ENCODE measurements at regions not wholly inside any gene's neighbourhood (a gene's known extent, or its start where the extent isn't known, plus 50 kb on each side); places are given as distances from the start of the nearest gene placed in this dataset.

DNA sequence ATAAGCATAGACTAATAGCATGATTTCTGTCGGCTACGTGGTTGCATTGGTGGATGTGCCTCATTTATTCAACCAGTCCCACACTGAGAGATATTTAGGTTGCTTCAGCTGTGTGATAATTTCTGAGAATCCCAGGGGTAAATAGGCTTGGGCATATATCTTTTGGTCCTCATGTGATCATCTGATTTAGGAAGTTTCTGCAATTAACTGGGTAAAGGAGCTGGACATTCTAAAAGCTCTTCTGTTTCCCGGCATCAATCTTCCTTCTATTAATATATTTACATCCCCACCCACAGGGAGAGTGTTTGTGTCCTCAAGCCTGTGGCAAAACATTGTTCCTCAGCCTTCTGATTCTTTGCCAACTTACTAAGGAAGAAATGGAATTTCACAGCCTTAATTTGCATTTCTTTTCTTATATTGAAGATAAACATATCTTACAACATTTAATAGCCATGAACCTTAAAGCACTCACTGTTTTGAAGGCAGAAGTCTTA lies 431.6 kb downstream of the RFC3 start:
- Histone ChIP-seq H3K4me3 (replicated peaks; ENCODE audit: low read depth, low read length) (no peak overlapping the region), H3K36me3 (ENCODE audit: control insufficient read depth, insufficient read depth, low read length) (no peaks in the 10 kb centered on the region), H3K27me3 (replicated peaks; ENCODE audit: control insufficient read depth, insufficient read depth, low read length) (no peaks in the 10 kb centered on the region)
- DNase-seq (ENCODE audit: extremely low read depth, insufficient read length), result no peak
- TF ChIP-seq, protein P1, sequence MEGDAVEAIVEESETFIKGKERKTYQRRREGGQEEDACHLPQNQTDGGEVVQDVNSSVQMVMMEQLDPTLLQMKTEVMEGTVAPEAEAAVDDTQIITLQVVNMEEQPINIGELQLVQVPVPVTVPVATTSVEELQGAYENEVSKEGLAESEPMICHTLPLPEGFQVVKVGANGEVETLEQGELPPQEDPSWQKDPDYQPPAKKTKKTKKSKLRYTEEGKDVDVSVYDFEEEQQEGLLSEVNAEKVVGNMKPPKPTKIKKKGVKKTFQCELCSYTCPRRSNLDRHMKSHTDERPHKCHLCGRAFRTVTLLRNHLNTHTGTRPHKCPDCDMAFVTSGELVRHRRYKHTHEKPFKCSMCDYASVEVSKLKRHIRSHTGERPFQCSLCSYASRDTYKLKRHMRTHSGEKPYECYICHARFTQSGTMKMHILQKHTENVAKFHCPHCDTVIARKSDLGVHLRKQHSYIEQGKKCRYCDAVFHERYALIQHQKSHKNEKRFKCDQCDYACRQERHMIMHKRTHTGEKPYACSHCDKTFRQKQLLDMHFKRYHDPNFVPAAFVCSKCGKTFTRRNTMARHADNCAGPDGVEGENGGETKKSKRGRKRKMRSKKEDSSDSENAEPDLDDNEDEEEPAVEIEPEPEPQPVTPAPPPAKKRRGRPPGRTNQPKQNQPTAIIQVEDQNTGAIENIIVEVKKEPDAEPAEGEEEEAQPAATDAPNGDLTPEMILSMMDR (IDR thresholded peaks at IDR 0.05; ENCODE audit: insufficient read depth, low read length, poor library complexity, severe bottlenecking), result no peak

DNA sequence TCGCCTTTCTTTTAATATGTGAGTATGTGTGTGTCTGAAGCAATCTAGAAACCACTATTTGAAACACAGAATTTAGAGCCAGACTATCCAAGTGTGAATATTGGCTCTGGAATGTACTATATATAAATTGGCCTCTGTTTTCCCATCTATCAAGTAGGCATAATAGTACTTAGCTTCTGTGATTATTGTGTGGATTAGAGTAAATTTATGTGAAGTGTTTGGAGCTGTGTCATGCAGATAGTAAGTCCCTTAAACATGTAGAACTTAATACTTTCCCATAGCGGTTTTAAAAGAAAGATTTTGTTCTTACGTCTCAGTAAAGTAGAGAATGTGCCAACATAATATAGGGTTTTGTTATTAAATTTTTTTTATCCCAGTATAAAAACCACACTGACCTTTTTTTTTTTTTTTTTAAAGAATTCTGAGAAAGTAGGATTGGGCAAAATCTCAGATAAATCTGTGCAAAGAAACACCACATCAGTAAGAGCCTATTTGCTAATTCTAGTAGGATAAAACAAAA lies 432.3 kb downstream of the RFC3 start:
- Histone ChIP-seq H3K27me3 (replicated peaks; ENCODE audit: control insufficient read depth, insufficient read depth, low read length) (no peaks in the 10 kb centered on the region), H3K36me3 (ENCODE audit: control insufficient read depth, insufficient read depth, low read length) (no peaks in the 10 kb centered on the region), H3K4me3 (replicated peaks; ENCODE audit: low read depth, low read length) (no peak overlapping the region)
- TF ChIP-seq, protein P1 (IDR thresholded peaks at IDR 0.05; ENCODE audit: insufficient read depth, low read length, poor library complexity, severe bottlenecking), result no peak
- no peak for DNase-seq (ENCODE audit: extremely low read depth, insufficient read length)

DNA sequence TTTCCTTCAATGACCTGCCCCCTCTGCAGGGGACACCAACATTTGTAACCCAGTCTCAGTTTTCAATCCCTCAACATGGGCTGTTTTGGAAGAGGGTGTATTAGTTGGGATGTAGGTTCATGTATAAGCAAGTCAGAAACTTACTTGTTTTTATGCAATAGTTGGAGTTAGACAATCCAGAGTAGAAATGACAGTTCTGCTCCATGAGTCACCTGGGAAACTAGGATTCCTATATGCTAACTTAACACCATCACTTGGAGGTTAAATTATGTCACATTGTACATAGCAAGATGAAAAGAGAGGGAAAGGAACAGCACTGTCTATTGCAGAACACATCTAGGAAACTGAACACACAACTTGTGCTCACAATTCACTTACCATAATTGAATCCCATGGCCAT lies 436.4 kb downstream of the RFC3 start:
- no peak for DNase-seq (ENCODE audit: extremely low read depth, insufficient read length)
- TF ChIP-seq, protein P1 (IDR thresholded peaks at IDR 0.05; ENCODE audit: insufficient read depth, low read length, poor library complexity, severe bottlenecking), result no peak
- Histone ChIP-seq H3K36me3 (ENCODE audit: control insufficient read depth, insufficient read depth, low read length) (no peaks in the 10 kb centered on the region), H3K4me3 (replicated peaks; ENCODE audit: low read depth, low read length) (no peak overlapping the region), H3K27me3 (replicated peaks; ENCODE audit: control insufficient read depth, insufficient read depth, low read length) (no peaks in the 10 kb centered on the region)

DNA sequence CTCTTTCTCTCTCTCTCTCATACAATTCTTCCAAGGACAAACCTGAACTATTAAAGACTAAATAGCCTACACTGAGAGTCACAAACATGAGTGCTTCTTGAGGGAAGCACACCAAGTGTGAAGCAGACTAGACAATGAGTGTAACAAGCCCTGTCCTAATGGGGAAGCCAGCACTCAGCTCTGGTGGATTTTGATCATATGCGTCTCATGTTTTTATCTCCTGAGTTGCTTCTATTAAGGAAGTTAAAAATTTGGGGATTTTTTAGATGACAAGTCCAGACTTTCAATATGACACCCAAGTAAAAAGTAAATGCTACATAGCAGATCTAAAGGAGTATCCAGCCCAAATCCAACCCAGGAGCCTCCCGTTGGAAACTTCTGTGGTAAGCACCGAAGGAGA lies 437.8 kb downstream of the RFC3 start:
- Histone ChIP-seq H3K27me3 (replicated peaks; ENCODE audit: control insufficient read depth, insufficient read depth, low read length) (no peaks in the 10 kb centered on the region), H3K4me3 (replicated peaks; ENCODE audit: low read depth, low read length) (no peak overlapping the region), H3K36me3 (ENCODE audit: control insufficient read depth, insufficient read depth, low read length) (no peaks in the 10 kb centered on the region)
- DNase-seq (ENCODE audit: extremely low read depth, insufficient read length), result no peak
- TF ChIP-seq, protein P1 (IDR thresholded peaks at IDR 0.05; ENCODE audit: insufficient read depth, low read length, poor library complexity, severe bottlenecking), result no peak

DNA sequence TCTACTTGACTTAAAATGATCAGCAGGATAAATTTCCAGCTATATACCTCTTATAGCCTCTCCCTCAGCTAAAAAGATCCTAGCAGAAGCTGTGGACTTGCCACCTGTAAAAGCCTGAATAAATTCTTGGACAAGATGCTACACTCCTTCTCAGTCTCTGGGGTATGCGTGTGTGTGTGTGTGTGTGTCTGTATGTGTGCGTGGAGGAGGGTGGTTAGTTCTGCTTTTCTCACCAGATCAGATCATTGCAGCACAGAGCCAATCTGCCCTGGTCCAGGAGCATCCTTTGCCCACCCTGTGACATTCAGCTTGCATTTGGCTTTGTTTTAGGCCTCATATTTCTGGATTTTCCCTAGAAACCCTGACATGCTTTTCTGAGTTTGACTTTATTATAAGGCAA lies 438.3 kb downstream of the RFC3 start:
- H3K27me3 ChIP-seq (replicated peaks; ENCODE audit: control insufficient read depth, insufficient read depth, low read length), result no peaks in the 10 kb centered on the region
- TF ChIP-seq, protein P1 (IDR thresholded peaks at IDR 0.05; ENCODE audit: insufficient read depth, low read length, poor library complexity, severe bottlenecking), result no peak
- DNase-seq (ENCODE audit: extremely low read depth, insufficient read length), result no peak
- H3K4me3 ChIP-seq (replicated peaks; ENCODE audit: low read depth, low read length), result no peak overlapping the region
- H3K36me3 ChIP-seq (ENCODE audit: control insufficient read depth, insufficient read depth, low read length), result no peaks in the 10 kb centered on the region

DNA sequence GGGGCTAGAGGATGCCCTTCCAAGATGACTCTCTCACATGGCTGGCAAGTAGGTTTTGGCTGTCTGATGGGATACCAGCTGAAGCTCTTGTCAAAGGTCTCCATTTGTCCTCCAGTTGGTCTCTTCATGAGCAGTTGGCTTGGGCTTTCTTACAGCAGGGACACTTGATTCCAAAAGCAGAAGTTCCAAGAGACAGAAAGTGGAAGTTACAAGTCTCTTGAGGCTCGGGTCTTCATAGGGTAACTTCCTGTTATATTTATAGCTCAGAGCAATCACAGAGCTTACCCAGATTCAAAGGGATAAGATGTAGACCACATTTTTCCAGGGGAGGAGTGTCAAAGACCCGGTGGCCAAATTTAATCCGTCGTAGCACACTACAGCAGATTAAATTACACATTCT lies 440.0 kb downstream of the RFC3 start:
- TF ChIP-seq, protein P1 (IDR thresholded peaks at IDR 0.05; ENCODE audit: insufficient read depth, low read length, poor library complexity, severe bottlenecking), result no peak

More for the DNA sequence above, 440.0 kb downstream of the RFC3 start:
- Histone ChIP-seq H3K36me3 (ENCODE audit: control insufficient read depth, insufficient read depth, low read length) (no peaks in the 10 kb centered on the region), H3K4me3 (replicated peaks; ENCODE audit: low read depth, low read length) (no peak overlapping the region), H3K27me3 (replicated peaks; ENCODE audit: control insufficient read depth, insufficient read depth, low read length) (no peaks in the 10 kb centered on the region)
- no peak for DNase-seq (ENCODE audit: extremely low read depth, insufficient read length)
